ENCODE measurements at regions not wholly inside any gene's neighbourhood (a gene's known extent, or its start where the extent isn't known, plus 50 kb on each side); places are given as distances from the start of the nearest gene placed in this dataset.
"Not testable (repeated sequence)": the region's sequence is repeated elsewhere in the genome, so short reads cannot be mapped to it uniquely, and the experiment has no call there.

DNA sequence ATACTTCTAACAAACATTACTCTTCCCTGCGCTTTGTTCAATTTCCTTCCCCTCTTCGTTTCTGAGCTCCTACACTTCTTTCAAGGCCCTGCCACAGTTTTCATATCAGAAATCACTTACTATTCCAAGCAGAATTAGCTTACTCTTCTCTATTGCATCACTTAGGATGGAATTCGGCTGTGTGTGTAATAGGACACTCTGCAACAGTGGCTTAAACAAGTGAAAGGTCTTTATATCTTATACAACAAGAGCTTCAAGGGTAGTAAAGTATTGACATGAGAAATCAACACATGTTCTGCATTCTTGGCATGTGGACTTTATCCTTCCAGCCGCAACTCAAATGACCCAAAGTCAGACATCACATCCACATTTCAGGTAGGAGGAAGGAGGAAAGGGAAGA lies 279.6 kb downstream of the PCDH20 start:
- DNase-seq: no peak

DNA sequence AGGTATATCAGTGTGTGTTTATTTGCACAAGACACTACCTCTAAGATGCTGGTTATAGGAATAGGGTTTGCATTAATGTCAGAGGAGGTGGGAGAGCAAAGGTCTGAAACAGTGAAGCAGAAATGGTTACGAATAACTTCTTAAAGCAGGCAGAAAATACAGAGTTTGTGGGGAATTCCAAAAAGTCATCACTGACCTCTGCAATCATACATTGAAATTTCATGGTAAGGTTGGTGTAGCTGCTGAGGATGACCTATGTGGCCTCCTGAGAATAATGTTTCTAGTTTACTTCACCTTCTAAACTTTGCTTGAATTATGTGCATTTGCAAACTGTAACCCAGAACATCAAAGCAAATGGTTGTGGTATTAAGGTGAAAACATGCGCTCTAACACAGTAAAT lies 280.1 kb downstream of the PCDH20 start:
- DNase-seq: no peak

DNA sequence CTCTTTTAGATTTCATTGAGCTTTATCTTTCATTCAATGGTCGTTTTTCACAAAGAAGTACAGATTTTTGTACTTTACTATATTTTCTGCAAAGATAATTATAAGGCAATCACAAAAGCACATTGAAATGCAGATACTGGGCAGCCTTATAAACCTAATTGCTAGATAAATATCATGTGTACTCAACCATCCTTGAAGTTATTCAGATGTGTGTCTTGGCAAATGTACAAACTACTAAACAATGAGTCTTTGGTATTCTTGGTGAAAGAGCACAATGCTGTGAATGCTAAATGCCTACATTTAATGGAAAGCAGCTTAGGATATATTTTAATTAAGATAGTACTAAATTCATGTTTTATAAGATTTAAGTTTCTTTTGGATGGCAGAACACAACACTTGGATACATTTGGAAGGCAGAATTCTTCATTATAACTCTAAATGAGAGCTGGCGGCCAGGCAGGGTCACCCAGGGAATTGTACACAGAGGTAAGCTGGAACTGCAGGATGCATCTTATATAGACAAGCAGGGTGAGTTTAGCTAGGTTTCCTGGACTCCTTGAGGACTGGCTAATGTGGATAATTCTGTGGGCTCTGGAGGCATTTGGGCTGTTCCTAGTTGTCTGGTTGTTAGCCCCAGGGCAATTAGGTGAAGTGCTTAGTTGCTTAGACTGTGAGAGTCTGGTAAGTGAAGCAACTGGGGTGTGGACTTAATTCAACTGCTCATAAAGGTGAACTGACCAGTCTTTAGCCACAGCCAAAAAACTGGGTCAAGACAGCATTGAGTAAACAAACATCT lies 286.6 kb downstream of the PCDH20 start:
- DNase-seq: no peak

DNA sequence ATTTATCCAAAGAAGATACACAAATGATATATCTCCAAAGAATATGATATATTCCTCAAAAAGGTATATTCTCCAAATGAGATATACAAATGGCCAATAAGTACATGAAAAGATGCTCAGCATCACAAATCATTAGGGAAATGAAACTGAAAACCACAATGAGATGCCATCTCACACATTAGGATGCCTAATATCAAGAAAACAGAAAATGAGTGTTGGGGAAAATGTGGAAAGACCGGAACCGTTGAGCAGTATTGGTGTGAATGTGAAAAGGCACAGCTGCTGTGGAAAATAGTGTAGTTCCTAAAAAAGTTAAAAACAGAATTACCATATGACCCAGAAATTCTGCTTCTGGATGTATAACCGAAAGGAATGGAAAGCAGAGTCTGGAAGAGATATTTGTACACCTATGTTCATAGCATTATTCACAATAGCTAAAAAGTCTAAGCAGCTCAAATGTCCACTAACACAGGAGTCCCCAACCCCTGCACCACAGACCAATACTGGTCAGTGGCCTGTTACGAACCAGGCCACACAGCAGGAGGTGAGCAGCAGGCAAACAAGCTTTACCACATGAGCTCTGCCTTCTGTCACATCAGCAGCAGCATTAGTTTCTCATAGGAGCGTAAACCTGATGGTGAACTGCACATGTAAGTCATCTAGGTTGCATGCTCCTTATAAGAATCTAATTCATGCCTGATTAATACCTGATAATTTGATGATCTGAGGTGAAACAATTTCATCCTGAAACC lies 291.9 kb downstream of the PCDH20 start:
- no peak for DNase-seq

DNA sequence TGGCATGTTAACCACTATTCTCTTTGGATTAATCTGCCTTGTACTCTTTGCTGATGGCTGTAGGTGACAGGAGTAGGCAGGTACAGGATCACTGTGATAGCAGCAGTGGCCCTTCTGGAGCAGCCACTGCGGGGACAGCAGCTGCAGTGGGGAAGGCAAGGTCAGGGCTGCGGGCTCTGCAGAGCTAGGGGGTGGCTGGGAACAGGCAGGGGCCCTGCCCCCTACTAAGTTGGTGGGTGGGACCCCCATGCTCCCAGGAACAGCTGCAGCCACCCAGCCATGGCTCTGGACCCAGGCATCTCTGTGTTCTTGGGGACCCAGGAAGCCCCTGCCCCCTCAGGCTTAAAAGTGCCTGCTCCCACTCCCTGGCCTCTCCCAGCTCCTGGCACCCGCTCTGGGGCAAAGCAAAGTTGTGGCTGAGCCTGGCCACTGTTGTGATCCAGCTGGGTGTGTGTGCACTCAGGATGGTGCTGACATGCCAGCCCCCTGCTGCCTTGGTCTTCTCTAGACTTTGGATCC lies 302.4 kb downstream of the PCDH20 start:
- DNase-seq: no peak

DNA sequence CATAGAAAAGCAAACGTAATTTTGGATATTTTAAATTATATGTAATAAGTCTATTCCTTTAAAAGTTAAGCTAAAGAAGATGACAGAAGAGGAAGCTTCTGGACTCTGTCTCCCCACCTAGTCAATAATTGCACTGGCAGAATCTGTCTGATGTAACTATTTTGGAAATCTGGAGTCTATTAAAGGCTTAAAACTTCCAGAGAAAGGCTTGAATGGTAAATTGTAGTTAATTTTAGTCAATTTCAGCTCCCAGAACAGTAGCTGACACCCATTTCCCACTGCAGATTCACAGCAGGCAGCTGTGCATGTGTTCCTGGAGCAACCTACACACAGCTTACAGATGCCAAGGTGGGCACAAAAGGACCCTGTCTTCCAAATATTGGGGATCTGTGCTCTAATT lies 304.1 kb downstream of the PCDH20 start:
- no peak for DNase-seq

DNA sequence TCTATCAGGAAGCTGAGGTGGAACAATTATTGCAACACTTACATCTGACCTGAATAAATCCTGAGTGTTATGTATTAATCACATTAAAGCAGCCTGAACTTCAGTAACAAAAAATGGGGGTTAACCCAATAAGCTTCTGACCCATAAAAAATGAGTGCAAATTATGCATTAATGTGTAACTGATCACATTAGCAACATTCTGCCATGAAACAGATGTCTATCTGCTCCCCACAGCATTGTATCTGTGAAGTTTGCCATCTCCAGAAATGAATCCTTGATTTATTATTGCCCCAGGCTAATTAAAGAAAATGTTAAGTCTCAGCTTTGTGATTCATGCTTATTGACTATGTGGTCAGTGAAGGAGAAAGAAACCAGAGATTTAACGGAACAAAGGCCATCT lies 304.9 kb downstream of the PCDH20 start:
- no peak for DNase-seq

DNA sequence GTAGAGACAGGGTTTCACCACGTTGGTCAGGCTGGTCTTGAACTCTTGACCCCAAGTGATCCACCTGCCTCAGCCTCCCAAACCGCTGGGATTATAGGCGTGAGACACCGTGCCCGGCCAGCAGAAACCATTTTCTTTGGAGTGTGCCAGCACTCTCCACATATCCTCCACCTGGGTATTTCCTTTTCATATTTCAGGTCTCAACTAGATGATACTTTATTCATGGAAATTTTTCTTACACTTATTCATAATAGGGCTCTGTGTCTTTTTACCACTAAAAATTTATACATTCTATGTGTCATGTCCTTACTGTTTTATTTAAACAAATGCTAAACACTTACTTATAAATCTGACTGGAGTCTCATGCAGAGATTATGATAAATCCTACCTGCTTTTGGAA lies 305.9 kb downstream of the PCDH20 start:
- DNase-seq: no peak

DNA sequence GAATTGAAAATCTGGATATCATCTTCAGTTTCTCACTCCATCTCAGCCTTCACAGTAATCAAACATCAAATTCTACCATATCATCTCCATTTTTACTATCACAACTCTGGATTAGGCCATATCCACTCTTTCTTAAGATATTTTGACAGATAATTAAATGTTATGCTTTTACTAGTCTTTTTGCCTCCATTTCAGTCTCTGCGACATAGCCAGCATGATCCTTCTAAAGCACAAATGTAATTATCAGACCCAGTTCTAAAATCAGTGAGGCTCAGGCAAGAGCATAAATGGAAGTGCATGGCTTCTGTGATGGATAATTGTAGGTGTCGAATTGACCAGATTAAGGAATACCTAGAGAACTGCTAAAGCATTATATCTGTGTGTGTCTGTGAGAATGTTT lies 307.7 kb downstream of the PCDH20 start:
- DNase-seq: no peak

DNA sequence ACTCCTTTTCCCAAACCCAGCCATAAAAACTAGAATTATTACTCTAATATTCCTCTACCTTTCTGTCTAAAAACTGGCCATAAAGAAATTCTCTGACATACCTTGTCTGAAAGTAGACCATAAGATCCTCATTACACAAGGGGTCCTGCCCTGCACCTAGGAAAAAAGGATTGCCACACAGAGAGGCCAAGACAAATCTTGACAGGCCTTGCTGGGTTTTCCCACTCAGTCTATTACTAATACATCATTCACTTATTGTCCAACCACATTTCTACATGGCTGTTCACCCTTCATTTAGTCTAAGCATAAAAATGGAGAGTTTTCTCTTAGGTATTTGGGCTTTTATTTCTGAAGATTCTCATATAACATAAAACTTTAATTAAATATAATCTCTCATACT lies 319.8 kb downstream of the PCDH20 start:
- DNase-seq: no peak

DNA sequence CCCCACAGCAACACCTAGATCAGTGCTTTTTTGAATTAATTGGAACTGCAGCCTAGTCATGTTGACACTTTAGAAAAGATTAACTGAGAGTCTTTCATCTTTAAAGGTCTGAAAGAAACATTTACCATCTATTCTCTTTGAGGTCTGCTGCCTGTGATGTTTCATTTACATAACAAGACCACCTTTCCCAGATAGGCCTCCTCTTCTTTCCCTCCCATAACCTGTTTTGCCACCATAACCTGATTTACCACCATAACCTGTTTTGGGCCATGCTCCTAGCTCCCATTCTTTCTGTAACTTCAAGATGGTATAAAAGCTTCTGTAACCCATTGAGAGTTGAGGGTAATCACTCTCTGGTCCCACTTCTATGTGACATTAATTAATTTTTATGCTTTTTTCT lies 320.8 kb downstream of the PCDH20 start:
- DNase-seq: no peak

DNA sequence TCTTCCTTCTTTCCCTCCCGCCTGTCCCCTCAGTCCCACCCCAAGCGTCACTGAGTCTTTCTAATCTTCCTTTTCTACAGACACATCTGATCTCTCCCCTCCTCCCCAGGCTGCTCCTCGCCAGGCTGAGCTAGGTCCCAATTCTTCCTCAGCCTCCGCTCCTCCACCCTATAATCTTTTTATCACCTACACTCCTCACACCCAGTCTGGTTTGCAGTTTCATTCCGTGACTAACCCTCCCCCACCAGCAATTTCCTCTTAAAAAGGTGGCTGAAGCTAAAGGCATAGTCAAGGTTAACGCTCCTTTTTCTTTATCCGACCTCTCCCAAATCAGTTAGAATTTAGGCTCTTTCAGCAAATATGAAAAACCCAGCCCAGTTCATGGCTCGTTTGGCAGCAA lies 325.8 kb downstream of the PCDH20 start:
- not testable (repeated sequence) for DNase-seq

DNA sequence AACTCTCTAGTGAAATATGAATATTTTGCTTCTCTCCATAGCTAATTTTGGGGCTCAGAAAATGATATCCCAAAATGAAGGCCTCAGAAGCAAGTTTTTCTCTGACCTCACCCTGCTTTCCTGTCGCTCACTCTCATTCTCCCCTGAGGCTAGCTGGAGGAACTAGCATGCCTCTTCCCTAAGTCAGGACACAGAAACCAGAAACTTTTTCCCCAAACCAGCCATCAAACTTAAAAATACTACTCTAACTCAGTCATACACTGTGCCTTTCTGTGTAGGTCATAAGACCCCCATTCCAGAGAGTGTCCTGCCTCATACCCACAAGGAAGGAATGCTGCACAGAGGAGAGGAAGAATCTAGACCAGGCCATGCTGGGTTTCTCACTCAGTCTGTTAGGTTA lies 329.6 kb downstream of the PCDH20 start:
- DNase-seq: no peak

DNA sequence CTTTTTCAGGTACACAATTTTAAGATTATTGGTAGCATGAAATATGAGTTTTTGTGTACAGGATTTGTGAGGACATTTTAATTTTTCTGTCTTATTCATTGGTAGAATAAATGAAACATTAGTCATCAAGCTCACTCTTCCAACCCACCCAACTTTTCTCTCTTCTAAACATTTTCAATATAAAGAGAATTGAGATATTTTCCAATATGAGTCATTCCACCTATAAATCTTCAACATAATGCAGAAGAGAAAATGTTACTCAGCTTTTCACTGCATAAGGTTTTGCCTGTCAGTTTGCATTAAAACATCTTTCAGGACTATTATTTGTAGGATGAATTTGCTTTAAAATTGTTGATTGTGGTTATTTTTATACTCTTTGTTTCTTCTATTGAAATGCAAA lies 330.7 kb downstream of the PCDH20 start:
- DNase-seq: no peak

DNA sequence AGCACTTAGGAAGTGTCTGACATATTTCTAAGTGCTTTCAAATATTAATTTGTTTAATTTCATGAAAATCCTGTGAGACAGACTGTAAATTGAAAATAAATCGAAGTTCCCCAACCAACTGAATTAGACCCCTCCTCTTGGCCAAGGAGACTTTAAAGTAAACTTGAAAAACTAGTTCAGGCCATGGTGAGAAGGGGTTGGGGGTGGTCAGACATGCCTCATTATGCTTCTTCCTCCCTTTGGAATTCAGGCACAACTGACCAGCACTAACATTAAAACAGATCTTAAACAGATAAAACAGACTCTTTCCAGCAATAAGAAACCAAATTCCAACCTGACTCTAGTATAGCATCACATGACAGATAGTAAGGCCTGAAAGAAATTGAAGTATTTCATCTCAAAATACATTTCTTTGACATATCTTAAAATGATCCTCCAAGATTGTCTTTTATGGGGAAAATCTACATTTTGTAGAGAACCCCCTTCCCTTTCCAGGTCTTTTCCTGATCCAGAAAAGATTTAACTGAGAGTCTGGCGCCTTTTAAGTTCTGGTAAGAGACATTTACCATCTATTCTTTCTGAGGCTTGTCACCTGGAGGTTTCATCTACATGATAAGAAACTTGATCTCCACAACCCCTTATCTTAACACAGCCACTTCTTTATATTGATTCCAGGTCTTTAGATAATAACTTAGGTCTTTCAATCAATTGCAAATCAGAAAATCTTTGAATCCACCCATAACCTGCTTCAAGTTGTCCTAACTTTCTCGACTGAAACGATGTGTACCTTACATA lies 336.5 kb downstream of the PCDH20 start:
- DNase-seq: no peak

DNA sequence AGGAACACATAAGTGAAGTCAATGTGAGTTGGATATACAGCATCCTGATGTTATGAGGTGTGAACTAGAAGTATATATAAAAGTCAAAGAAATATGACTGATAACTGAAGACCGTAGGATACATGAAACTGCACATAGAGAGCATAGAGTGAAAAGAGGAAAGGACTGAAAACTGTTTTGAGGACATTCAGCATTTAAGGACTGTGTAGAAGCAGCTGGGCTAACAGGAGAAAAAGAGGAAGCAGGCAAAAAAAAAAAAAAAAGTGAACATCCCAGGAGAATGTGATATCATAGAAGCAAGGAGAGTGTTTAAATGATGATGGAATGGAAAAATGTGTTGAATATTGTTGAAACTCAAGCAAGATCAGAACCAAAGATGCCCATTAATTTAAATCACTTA lies 363.5 kb downstream of the PCDH20 start:
- DNase-seq: no peak

DNA sequence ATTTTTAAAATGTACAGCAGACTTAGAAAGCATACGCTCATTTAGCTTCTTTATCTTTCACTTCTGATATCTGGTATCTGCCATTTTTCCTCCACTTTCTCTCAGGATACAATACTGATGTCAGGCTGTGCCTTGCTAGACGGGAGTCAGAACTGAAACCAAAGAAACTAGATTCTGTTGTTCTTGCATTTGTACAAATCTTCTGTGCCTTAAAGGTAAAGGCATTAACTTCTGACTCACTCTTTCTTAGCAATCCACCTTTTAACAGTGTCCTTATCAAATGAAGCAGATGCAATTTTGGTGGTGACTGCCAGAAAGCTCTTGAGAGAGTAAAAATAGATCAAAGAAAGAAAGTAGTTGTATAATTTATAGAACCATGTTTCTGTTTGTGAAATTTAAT lies 370.4 kb downstream of the PCDH20 start:
- no peak for DNase-seq

DNA sequence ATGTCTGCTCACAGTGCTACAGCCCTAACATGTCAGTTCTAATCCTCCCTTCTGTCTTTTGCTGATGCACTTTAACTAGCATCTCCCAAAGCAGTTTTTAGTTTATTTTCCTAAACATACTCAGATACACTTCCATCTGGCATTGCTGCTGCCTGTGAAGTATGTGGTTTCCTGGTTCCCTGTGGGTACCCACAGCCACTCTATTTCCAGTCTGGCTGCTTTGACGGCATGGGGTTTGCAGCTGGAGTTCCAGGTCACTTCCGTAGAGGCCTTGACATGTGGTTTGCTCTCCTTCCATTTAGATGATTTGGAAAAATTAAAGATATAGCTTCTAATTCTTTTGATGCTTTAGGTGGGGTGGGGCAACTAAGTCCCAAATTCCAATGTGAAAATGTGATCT lies 375.5 kb downstream of the PCDH20 start:
- no peak for DNase-seq

DNA sequence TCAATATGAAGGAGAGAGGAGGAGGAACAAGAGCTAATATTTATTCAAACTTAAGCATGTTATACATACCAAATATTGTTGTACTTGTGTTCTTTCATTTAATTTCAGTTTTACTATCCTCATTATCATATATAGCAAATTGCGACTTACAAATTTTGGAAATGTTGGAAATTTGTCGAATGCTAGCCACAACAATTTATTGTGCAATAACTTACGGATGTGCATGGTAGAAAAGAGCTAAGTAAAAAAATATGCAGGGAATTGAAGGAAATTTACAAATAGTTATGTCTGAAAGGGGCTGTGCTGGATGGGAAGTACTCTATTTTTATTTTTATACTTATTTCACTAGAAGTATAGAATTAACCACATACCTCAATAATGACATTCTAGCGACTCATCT lies 376.3 kb downstream of the PCDH20 start:
- DNase-seq: no peak

DNA sequence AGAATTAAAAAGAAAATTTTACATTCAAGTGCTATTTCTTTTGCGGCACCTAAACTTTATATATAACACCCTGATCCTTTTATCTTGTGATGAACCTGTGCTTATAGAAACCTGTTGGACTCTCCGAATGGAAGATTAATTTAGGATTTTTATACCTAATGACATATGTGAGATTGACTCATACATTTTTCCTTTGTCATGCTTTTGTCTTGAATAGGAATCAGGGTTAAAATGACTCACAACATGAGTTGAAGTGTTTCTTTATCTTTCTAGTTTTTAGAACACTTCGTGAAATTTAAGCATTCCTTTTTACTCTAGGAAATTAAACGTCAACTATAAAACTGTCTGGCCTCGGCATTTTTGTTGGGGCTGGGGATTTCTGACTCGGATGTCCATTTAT lies 378.9 kb downstream of the PCDH20 start:
- no peak for DNase-seq

DNA sequence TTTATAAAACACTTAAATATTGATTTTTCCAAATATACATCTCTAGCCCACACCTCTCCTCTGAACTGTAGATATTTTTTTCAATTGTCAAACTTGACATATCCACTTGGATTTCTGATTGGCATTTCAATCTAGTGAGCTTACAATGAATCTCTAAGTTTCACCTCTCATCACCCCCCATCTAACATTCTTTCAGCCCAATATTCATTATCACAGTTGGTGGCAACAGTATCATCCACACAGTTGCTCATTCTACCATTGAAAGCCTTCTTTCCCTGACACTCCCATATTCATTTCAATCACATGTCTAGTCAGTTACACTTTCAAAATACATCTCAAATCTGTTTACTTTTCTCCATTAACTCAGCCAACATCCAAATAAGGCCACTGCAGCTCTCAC lies 385.2 kb downstream of the PCDH20 start:
- no peak for DNase-seq

DNA sequence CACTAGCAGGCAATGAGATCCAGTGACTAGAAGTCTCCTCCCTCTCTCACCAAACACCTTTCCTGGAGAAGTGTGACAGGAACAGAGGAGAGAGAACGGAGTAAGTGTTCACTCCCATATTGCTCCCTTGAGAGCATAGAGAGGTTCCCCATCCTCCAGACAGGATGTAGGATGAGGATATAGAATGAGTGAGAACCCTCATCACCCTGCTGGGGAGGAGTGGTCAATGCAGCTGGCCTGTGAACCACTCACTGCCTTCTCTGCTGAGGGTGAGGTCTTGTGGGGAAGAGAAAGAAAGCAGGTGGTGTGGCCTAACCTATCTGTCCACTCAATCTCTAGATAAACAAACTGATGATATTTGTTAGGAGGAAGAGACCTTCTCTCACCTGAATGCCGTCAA lies 386.6 kb downstream of the PCDH20 start:
- DNase-seq: peak; percentile 33

DNA sequence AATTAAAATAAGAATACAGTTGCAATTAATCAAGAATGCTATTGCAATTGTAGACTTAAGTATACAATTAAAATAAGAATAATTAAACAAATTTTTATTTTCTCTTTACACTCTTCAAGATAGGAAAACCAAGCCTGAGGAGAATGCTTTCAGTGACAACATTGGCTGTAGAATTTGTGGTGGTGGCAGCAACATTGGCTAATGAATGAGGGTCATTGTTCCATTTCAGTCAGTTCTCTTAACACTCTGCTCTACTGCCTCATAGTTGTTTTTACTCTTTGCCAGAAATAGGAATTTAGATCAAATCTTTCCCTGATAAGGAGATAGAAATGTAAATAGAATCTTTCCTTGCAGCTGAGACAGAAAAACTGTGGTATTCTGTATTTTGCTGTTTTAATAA lies 391.6 kb downstream of the PCDH20 start:
- DNase-seq: no peak

DNA sequence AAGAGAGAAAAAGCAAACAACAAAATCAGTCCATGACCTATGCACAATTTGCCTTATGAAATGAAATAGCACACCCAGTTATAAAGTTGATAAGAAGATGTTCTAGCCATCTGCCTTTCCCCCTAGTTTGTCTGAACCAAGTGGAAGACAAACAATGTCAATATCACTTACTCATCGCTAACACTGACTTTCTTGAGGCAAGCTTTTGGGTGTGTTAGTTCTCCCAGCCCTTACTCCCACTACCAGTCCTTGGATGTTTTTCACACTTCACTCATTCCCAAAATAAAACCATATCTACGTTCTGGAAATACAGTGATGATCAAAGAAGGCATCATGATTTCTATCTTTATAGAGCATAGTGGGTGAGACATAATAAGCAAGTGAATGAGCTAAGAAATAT lies 393.8 kb downstream of the PCDH20 start:
- no peak for DNase-seq
